A673 (cell line): ENCODE measurements at regions not wholly inside any gene's neighbourhood (a gene's known extent, or its start where the extent isn't known, plus 50 kb on each side); places are given as distances from the start of the nearest gene placed in this dataset.

Experiments
- EZH2 ChIP-seq: fragments of 200-600 bp; sonication (generic); IDR thresholded peaks from 2 replicates; pipeline ENCODE4 v1.6.1; 2017; ENCODE audit warnings: borderline replicate concordance, low read depth, mild to moderate bottlenecking, mixed read lengths, antibody characterized with exemption, low read length; ENCODE audit not compliant: poor library complexity, severe bottlenecking
- TF ChIP-seq, protein P1 (sequence below): fragments of 300-800, 200-600 bp; sonication (generic); conservative IDR thresholded peaks from 2 replicates; pipeline ENCODE4 v1.5.1; 2017; ENCODE audit warnings: low read depth, mild to moderate bottlenecking, antibody characterized with exemption, low read length, moderate library complexity, mixed read lengths

DNA sequence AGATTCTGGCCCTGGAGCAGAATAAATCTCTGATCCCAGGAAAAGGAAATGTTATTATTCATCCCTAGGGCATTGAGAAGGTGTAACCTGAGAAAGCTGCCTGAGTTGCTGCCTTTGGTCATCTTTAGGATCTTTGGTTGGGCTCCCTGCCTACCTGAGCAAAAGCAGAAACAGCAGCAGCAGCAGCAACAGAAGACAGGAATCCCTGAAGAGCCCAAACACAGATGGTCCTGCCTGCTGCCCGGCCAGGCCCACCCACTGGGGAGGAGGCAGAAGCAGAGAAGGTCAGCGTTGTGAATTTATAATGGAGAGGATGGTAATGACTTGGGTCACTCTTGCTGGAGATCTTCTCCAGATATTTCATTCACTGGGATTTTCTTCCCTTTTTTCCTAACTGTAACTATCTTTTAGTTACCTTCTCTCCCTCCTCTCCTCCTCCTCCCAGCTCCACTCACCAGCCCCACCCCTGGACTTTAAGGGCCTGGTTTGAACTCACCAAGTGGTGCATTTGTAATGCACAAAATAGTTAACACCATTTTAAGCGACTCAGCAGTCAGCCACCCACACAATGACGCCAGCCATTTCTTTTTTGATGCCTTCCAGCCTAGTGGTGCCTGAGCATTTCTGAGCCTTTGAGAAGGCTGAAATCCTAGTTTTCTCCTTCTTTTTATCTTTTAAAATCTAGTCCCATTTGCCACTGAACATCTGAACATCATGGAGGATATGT is 91.7 kb downstream of the HSPH1 start:
- TF ChIP-seq, protein P1, sequence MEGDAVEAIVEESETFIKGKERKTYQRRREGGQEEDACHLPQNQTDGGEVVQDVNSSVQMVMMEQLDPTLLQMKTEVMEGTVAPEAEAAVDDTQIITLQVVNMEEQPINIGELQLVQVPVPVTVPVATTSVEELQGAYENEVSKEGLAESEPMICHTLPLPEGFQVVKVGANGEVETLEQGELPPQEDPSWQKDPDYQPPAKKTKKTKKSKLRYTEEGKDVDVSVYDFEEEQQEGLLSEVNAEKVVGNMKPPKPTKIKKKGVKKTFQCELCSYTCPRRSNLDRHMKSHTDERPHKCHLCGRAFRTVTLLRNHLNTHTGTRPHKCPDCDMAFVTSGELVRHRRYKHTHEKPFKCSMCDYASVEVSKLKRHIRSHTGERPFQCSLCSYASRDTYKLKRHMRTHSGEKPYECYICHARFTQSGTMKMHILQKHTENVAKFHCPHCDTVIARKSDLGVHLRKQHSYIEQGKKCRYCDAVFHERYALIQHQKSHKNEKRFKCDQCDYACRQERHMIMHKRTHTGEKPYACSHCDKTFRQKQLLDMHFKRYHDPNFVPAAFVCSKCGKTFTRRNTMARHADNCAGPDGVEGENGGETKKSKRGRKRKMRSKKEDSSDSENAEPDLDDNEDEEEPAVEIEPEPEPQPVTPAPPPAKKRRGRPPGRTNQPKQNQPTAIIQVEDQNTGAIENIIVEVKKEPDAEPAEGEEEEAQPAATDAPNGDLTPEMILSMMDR = no peak
- TF ChIP-seq EZH2 = no peak
